HCT116 (cell line): ENCODE measurements at regions not wholly inside any gene's neighbourhood (a gene's known extent, or its start where the extent isn't known, plus 50 kb on each side); places are given as distances from the start of the nearest gene placed in this dataset.

Experiments
- ATAC-seq: fragments of 200-7000 bp; cut with Tn5 transposase; 2 replicates; pipeline ENCODE4 v1.9.1; 2020; ENCODE audit warnings: mild to moderate bottlenecking, moderate library complexity
- BruUV-seq: library from RNA; stranded (reverse); fragments of 400-500 nt; replicated peaks from 2 replicates; lab custom pipeline; 2021; lab: Mats Ljungman, UMichigan
- CTCF ChIA-PET: fragments of 300-600 bp; sonication (Branson Sonifier 250); formaldehyde crosslinking; loops from one replicate; lab custom pipeline; 2021; ENCODE audit warnings: antibody characterized with exemption; lab: Charles Lee
- POLR2A ChIA-PET: fragments of 300-600, 350-600 bp; sonication (Branson Sonifier 250); formaldehyde crosslinking; loops from one replicate; lab custom pipeline; 2021; ENCODE audit warnings: antibody characterized with exemption; lab: Charles Lee
- RAD21 ChIA-PET, 2 experiments: fragments of 300-600 bp; sonication (Branson Sonifier 250); formaldehyde crosslinking; loops; one replicate each; lab custom pipeline; 2023; ENCODE audit warnings: low total read pairs in 2 of 2; ENCODE audit not compliant: uncharacterized antibody in 2 of 2, unreplicated experiment in 2 of 2, low non-redundant PET in 1 of 2; lab: Charles Lee
- DNase-seq: peaks from one replicate; pipeline ENCODE4 v3.0.0-alpha.2; 2010; ENCODE audit warnings: low read depth, low spot score
- H2AFZ ChIP-seq: fragments of 200-600 bp; shearing (Covaris generic), sonication (generic); 2 replicates; pipeline ENCODE4 v1.6.1; 2017; ENCODE audit warnings: low read depth, mixed run types, mixed read lengths, antibody characterized with exemption, low read length; ENCODE audit not compliant: poor library complexity, severe bottlenecking
- H3K27ac ChIP-seq: 2 replicates; pipeline ENCODE4 v1.5.1; 2012; ENCODE audit warnings: low read depth, low read length
- H3K27me3 ChIP-seq: fragments of 200-600 bp; sonication (generic); 2 replicates; pipeline ENCODE4 v1.6.1; 2016; ENCODE audit warnings: mixed run types, low read length, mixed read lengths; ENCODE audit not compliant: insufficient read depth
- H3K36me3 ChIP-seq, 2 experiments: fragments of 200-500 bp in 1 of 2; fragments of 200-600 bp in 1 of 2; sonication (Bioruptor generic) in 1 of 2; sonication (generic) in 1 of 2; 2 replicates each; pipeline versions ENCODE4 v1.5.1 to v1.6.1; 2014 to 2016; ENCODE audit warnings: low read length in 2 of 2, inconsistent platforms in 1 of 2, mixed read lengths in 1 of 2, mixed run types in 1 of 2; ENCODE audit not compliant: insufficient read depth in 2 of 2, control insufficient read depth in 1 of 2
- H3K4me1 ChIP-seq, 2 experiments: fragments of 200-600 bp in 1 of 2; sonication (generic) in 1 of 2; 2 replicates each; pipeline versions ENCODE4 v1.5.1 to v1.6.1; 2012 to 2017; ENCODE audit warnings: low read length in 2 of 2, inconsistent platforms in 1 of 2, mild to moderate bottlenecking in 1 of 2, mixed read lengths in 1 of 2, mixed run types in 1 of 2, moderate library complexity in 1 of 2; ENCODE audit not compliant: insufficient read depth in 2 of 2, control insufficient read depth in 1 of 2
- H3K4me2 ChIP-seq: fragments of 200-600 bp; sonication (generic); 2 replicates; pipeline ENCODE4 v1.6.1; 2017; ENCODE audit warnings: mixed run types, low read length, mixed read lengths
- H3K4me3 ChIP-seq, 2 experiments: fragments of 200-600 bp in 1 of 2; sonication (generic) in 1 of 2; replicated peaks in 1 of 2; 2 replicates each; pipeline ENCODE4 v1.5.1; 2011 to 2016; ENCODE audit warnings: low read length in 2 of 2, control low read depth in 1 of 2, low read depth in 1 of 2, mild to moderate bottlenecking in 1 of 2, mixed read lengths in 1 of 2, mixed run types in 1 of 2
- H3K79me2 ChIP-seq: fragments of 200-600 bp; sonication (generic); 2 replicates; pipeline ENCODE4 v1.6.1; 2017; ENCODE audit warnings: mild to moderate bottlenecking, mixed run types, low read length, moderate library complexity, mixed read lengths; ENCODE audit not compliant: insufficient read depth
- H3K9ac ChIP-seq: fragments of 200-600 bp; sonication (generic); 2 replicates; pipeline ENCODE4 v1.6.1; 2016; ENCODE audit warnings: low read length, mixed read lengths
- H3K9me2 ChIP-seq: fragments of 200-600 bp; sonication (generic), shearing (Covaris generic); 2 replicates; pipeline ENCODE4 v1.6.1; 2017; ENCODE audit warnings: mixed run types, mild to moderate bottlenecking, moderate library complexity; ENCODE audit not compliant: insufficient read depth
- H3K9me3 ChIP-seq, 2 experiments: fragments of 200-500 bp in 1 of 2; fragments of 200-600 bp in 1 of 2; sonication (Bioruptor generic) in 1 of 2; sonication (generic) in 1 of 2; 2 replicates each; pipeline ENCODE4 v1.6.1; 2014 to 2017; ENCODE audit warnings: low read length in 2 of 2, mixed read lengths in 2 of 2, inconsistent platforms in 1 of 2, low read depth in 1 of 2, mild to moderate bottlenecking in 1 of 2, mixed run types in 1 of 2, moderate library complexity in 1 of 2; ENCODE audit not compliant: control insufficient read depth in 1 of 2, insufficient read depth in 1 of 2
- H4K20me1 ChIP-seq: fragments of 200-600 bp; sonication (generic), shearing (Covaris generic); 2 replicates; pipeline ENCODE4 v1.6.1; 2017; ENCODE audit warnings: mixed run types, mild to moderate bottlenecking, moderate library complexity; ENCODE audit not compliant: insufficient read depth
- CBX3 ChIP-seq: IDR thresholded peaks from 2 replicates; pipeline ENCODE4 v1.6.1; 2012; ENCODE audit warnings: low read depth
- CEBPB ChIP-seq: IDR thresholded peaks from 2 replicates; pipeline ENCODE4 v1.6.1; 2012; ENCODE audit warnings: low read depth
- EGR1 ChIP-seq: IDR thresholded peaks from 2 replicates; pipeline ENCODE4 v1.6.1; 2012; ENCODE audit warnings: low read depth
- ELF1 ChIP-seq: IDR thresholded peaks from 2 replicates; pipeline ENCODE4 v1.6.1; 2012; ENCODE audit warnings: low read depth, borderline replicate concordance
- EZH2 ChIP-seq: fragments of 200-600 bp; sonication (generic); IDR thresholded peaks from 2 replicates; pipeline ENCODE4 v1.6.1; 2017; ENCODE audit warnings: antibody characterized with exemption, mixed run types
- EZH2phosphoT487 ChIP-seq: fragments of 200-600 bp; IDR thresholded peaks from 2 replicates; pipeline ENCODE4 v1.6.1; 2018; ENCODE audit warnings: antibody characterized with exemption, borderline replicate concordance
- FOSL1 ChIP-seq: IDR thresholded peaks from 2 replicates; pipeline ENCODE4 v1.6.1; 2012; ENCODE audit warnings: low read depth
- JUND ChIP-seq: IDR thresholded peaks from 2 replicates; pipeline ENCODE4 v1.6.1; 2012
- POLR2A ChIP-seq: IDR thresholded peaks from 2 replicates; pipeline ENCODE4 v1.7.0; 2011; ENCODE audit warnings: borderline replicate concordance; ENCODE audit not compliant: insufficient read depth, insufficient read length; ENCODE audit errors: extremely low read depth
- POLR2AphosphoS5 ChIP-seq: IDR thresholded peaks from 2 replicates; pipeline ENCODE4 v1.6.1; 2011; ENCODE audit warnings: mild to moderate bottlenecking, low read depth, low read length, moderate library complexity
- SP1 ChIP-seq: IDR thresholded peaks from 2 replicates; pipeline ENCODE4 v1.6.1; 2012; ENCODE audit warnings: low read depth
- SRF ChIP-seq: IDR thresholded peaks from 2 replicates; pipeline ENCODE4 v1.6.1; 2012; ENCODE audit warnings: low read depth
- TCF7L2 ChIP-seq: IDR thresholded peaks from 2 replicates; pipeline ENCODE4 v1.7.0; 2011; ENCODE audit warnings: borderline replicate concordance, inconsistent platforms; ENCODE audit not compliant: insufficient read depth, insufficient read length; ENCODE audit errors: extremely low read depth
- YY1 ChIP-seq: IDR thresholded peaks from 2 replicates; pipeline ENCODE4 v1.6.1; 2011; ENCODE audit warnings: low read length, low read depth, moderate library complexity, mild to moderate bottlenecking; ENCODE audit not compliant: insufficient replicate concordance; ENCODE audit errors: extremely low read depth
- ZFX ChIP-seq: fragments of 450-650 bp; IDR thresholded peaks from 2 replicates; pipeline ENCODE4 v1.6.1; 2017
- ZNF274 ChIP-seq: fragments of 200-500 bp; sonication (Bioruptor generic); IDR thresholded peaks from 2 replicates; pipeline ENCODE4 v1.6.1; 2014; ENCODE audit warnings: mild to moderate bottlenecking, low read depth, low read length, inconsistent platforms
- intact Hi-C: fragments of 100-400 bp; cut with micrococcal nuclease; formaldehyde crosslinking; loops from 2 replicates; pipeline ENCODE4 v1.10.0; 2022
- TF ChIP-seq, protein P1 (sequence below): IDR thresholded peaks from 2 replicates; pipeline ENCODE4 v1.6.1; 2012
- TF ChIP-seq, protein P2 (sequence below), 3 experiments: fragments of 200-600 bp in 1 of 3; sonication (generic) in 1 of 3; IDR thresholded peaks in 2 of 3; conservative IDR thresholded peaks in 1 of 3; 2 replicates each; pipeline ENCODE4 v1.5.1; 2012 to 2017; ENCODE audit warnings: low read depth in 2 of 3, low read length in 2 of 3, antibody characterized with exemption in 1 of 3, borderline replicate concordance in 1 of 3, control low read depth in 1 of 3, mild to moderate bottlenecking in 1 of 3, mixed read lengths in 1 of 3, mixed run types in 1 of 3, moderate library complexity in 1 of 3; ENCODE audit not compliant: insufficient read depth in 1 of 3
- TF ChIP-seq, protein P3 (sequence below): IDR thresholded peaks from 2 replicates; pipeline ENCODE4 v1.6.1; 2012; ENCODE audit warnings: low read depth
- TF ChIP-seq, protein P4 (sequence below): IDR thresholded peaks from 2 replicates; pipeline ENCODE4 v1.6.1; 2012

DNA sequence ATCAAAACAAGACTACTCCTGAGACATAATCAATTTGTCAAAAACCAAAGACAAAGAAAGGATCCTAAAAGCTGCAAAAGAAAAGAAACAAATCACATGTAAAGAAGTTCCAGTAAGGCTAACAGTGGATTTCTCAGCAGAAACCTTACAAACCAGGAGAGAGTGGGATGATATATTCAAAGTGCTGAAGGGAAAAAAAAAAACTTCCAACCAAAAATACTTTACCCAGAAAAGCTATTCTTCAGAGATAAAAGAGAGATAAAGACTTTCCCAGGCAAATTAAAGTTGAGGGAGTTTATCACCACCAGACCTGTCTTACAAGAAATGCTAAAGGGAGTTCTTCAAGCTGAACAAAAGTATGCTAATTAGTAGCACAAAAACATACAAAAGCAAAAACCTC lies 91.9 kb upstream of the PPP2R5C start:
- H3K4me3 ChIP-seq: no peak overlapping the region
- no peak for DNase-seq
- H4K20me1 ChIP-seq: no peaks in the 10 kb centered on the region
- H3K9ac ChIP-seq: no peak overlapping the region
- no peaks in the 10 kb centered on the region for H3K79me2 ChIP-seq
- H3K4me1 ChIP-seq: no peaks in the 10 kb centered on the region
- ChIA-PET POLR2A (no interaction called here), RAD21 (no interaction called here), CTCF (no interaction called here)
- H2AFZ ChIP-seq: no peak overlapping the region
- H3K36me3 ChIP-seq: no peaks in the 10 kb centered on the region
- intact Hi-C loops: loop anchor here (10.0 kb wide), 1 partner anchor 1015 kb away; no protein-coding TSS in a partner anchor
- H3K9me2 ChIP-seq: no peaks in the 10 kb centered on the region
- no peaks in the 10 kb centered on the region for H3K27me3 ChIP-seq
- H3K27ac ChIP-seq: no peak overlapping the region
- ATAC-seq: no peak
- TF ChIP-seq JUND (no peak), SRF (no peak), EZH2phosphoT487 (no peak), CEBPB (no peak), CBX3 (no peak), YY1 (no peak), POLR2A (no peak), POLR2AphosphoS5 (no peak), ZFX (no peak), SP1 (no peak), TCF7L2 (no peak), ZNF274 (no peak), EGR1 (no peak), FOSL1 (no peak), ELF1 (no peak), EZH2 (no peak)
- TF ChIP-seq, protein P1, sequence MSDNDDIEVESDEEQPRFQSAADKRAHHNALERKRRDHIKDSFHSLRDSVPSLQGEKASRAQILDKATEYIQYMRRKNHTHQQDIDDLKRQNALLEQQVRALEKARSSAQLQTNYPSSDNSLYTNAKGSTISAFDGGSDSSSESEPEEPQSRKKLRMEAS: no peak
- TF ChIP-seq, protein P2, sequence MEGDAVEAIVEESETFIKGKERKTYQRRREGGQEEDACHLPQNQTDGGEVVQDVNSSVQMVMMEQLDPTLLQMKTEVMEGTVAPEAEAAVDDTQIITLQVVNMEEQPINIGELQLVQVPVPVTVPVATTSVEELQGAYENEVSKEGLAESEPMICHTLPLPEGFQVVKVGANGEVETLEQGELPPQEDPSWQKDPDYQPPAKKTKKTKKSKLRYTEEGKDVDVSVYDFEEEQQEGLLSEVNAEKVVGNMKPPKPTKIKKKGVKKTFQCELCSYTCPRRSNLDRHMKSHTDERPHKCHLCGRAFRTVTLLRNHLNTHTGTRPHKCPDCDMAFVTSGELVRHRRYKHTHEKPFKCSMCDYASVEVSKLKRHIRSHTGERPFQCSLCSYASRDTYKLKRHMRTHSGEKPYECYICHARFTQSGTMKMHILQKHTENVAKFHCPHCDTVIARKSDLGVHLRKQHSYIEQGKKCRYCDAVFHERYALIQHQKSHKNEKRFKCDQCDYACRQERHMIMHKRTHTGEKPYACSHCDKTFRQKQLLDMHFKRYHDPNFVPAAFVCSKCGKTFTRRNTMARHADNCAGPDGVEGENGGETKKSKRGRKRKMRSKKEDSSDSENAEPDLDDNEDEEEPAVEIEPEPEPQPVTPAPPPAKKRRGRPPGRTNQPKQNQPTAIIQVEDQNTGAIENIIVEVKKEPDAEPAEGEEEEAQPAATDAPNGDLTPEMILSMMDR (IDR thresholded peaks at IDR 0.05 in 2 of 3, conservative IDR thresholded peaks at IDR 0.05 in 1 of 3; ENCODE audit: borderline replicate concordance in 1 of 3, insufficient read depth in 1 of 3, low read depth in 2 of 3, low read length in 2 of 3): no peak
- TF ChIP-seq, protein P3, sequence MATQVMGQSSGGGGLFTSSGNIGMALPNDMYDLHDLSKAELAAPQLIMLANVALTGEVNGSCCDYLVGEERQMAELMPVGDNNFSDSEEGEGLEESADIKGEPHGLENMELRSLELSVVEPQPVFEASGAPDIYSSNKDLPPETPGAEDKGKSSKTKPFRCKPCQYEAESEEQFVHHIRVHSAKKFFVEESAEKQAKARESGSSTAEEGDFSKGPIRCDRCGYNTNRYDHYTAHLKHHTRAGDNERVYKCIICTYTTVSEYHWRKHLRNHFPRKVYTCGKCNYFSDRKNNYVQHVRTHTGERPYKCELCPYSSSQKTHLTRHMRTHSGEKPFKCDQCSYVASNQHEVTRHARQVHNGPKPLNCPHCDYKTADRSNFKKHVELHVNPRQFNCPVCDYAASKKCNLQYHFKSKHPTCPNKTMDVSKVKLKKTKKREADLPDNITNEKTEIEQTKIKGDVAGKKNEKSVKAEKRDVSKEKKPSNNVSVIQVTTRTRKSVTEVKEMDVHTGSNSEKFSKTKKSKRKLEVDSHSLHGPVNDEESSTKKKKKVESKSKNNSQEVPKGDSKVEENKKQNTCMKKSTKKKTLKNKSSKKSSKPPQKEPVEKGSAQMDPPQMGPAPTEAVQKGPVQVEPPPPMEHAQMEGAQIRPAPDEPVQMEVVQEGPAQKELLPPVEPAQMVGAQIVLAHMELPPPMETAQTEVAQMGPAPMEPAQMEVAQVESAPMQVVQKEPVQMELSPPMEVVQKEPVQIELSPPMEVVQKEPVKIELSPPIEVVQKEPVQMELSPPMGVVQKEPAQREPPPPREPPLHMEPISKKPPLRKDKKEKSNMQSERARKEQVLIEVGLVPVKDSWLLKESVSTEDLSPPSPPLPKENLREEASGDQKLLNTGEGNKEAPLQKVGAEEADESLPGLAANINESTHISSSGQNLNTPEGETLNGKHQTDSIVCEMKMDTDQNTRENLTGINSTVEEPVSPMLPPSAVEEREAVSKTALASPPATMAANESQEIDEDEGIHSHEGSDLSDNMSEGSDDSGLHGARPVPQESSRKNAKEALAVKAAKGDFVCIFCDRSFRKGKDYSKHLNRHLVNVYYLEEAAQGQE: no peak
- TF ChIP-seq, protein P4, sequence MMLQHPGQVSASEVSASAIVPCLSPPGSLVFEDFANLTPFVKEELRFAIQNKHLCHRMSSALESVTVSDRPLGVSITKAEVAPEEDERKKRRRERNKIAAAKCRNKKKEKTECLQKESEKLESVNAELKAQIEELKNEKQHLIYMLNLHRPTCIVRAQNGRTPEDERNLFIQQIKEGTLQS: no peak
- no peak overlapping the region for H3K4me2 ChIP-seq
- no TSS peak for BruUV-seq
- no peaks in the 10 kb centered on the region; a peak in 1 of 4 replicates for H3K9me3 ChIP-seq
